ENCODE measurements at regions not wholly inside any gene's neighbourhood (a gene's known extent, or its start where the extent isn't known, plus 50 kb on each side); places are given as distances from the start of the nearest gene placed in this dataset.

DNA sequence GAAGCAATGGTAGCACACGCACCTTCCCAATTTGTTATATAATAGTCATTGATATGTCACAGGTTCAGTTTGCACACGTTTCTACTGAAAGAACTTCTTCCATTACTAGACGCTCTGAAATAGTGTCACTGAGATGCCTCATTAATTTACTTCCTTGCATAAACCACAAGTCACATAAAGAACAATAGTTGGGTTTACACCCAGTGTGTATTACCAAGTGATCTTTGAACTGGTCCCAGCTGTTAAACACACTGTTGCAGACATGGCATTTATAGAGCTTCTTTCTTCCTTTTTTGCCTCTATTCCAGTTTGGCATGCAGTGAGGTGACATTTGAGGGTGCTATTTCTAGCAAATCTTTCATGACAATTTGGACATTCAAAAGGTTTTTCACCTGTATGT lies 245.3 kb downstream of the EPM2A start:
- no peak for TF ChIP-seq EP300 (IDR thresholded peaks at IDR 0.05)
- TF ChIP-seq CTCF (IDR thresholded peaks at IDR 0.05): no peak
- no peak for TF ChIP-seq POLR2A (IDR thresholded peaks at IDR 0.05)
- TF ChIP-seq POLR2AphosphoS5 (IDR thresholded peaks at IDR 0.05): no peak

Measured in upper lobe of left lung (tissue), 4 donors.